HEK293 (cell line): ENCODE measurements at regions not wholly inside any gene's neighbourhood (a gene's known extent, or its start where the extent isn't known, plus 50 kb on each side); places are given as distances from the start of the nearest gene placed in this dataset.

Source experiments
- CTCF ChIA-PET: fragments of 350-600 bp; formaldehyde crosslinking; extraction: SDS; loops from one replicate; lab custom pipeline; 2021; ENCODE audit warnings: antibody characterized with exemption; lab: Yijun Ruan, JAX
- POLR2A ChIA-PET: fragments of 300-600 bp; formaldehyde crosslinking; extraction: SDS; loops from one replicate; lab custom pipeline; 2020; ENCODE audit warnings: antibody characterized with exemption, inconsistent platforms; lab: Yijun Ruan, JAX
- H3K27ac ChIP-seq: fragments of 200-500 bp; sonication (Bioruptor generic); 2 replicates; pipeline ENCODE4 v1.5.1; 2014; ENCODE audit warnings: low read depth, low read length, control low read depth, inconsistent platforms; ENCODE audit errors: extremely low read depth
- H3K36me3 ChIP-seq, 2 experiments: fragments of 200-500 bp in 1 of 2; sonication (Bioruptor generic) in 1 of 2; 1 replicate in 1 of 2; 2 replicates in 1 of 2; pipeline ENCODE4 v1.5.1; 2014 to 2017; ENCODE audit warnings: inconsistent platforms in 2 of 2, low read length in 2 of 2; ENCODE audit not compliant: control insufficient read depth in 2 of 2, insufficient read depth in 1 of 2
- H3K4me1 ChIP-seq: fragments of 200-500 bp; sonication (Bioruptor generic); 2 replicates; pipeline ENCODE4 v1.5.1; 2014; ENCODE audit warnings: mild to moderate bottlenecking, low read length, inconsistent platforms; ENCODE audit not compliant: control insufficient read depth, insufficient read depth
- H3K4me3 ChIP-seq: 2 replicates; pipeline ENCODE4 v1.5.1; 2011; ENCODE audit warnings: low read depth, mild to moderate bottlenecking, control low read depth, low read length, moderate library complexity
- H3K9me3 ChIP-seq: fragments of 200-500 bp; sonication (Bioruptor generic); 2 replicates; pipeline ENCODE4 v1.5.1; 2014; ENCODE audit warnings: low read depth, low read length, inconsistent platforms; ENCODE audit not compliant: control insufficient read depth, insufficient read depth
- KLF16 ChIP-seq: fragments of 450-650 bp; formaldehyde crosslinking; IDR thresholded peaks from 2 replicates; pipeline ENCODE4 v1.5.1; 2017; ENCODE audit warnings: missing biosample characterization, missing genetic modification characterization
- ZBTB21 ChIP-seq: fragments of 450-650 bp; formaldehyde crosslinking; IDR thresholded peaks from 2 replicates; pipeline ENCODE4 v1.5.1; 2017; ENCODE audit warnings: missing biosample characterization, missing genetic modification characterization
- ZNF169 ChIP-seq: fragments of 450-650 bp; formaldehyde crosslinking; IDR thresholded peaks from 2 replicates; pipeline ENCODE4 v1.5.1; 2016; ENCODE audit warnings: missing biosample characterization, missing genetic modification characterization
- ZNF202 ChIP-seq: fragments of 450-650 bp; formaldehyde crosslinking; IDR thresholded peaks from 2 replicates; pipeline ENCODE4 v1.5.1; 2016; ENCODE audit warnings: missing biosample characterization, missing genetic modification characterization, borderline replicate concordance
- ZNF221 ChIP-seq: fragments of 450-650 bp; formaldehyde crosslinking; IDR thresholded peaks from 2 replicates; pipeline ENCODE4 v1.5.1; 2017; ENCODE audit warnings: missing biosample characterization, missing genetic modification characterization, borderline replicate concordance
- ZNF223 ChIP-seq: fragments of 450-650 bp; formaldehyde crosslinking; IDR thresholded peaks from 2 replicates; pipeline ENCODE4 v1.5.1; 2016; ENCODE audit warnings: missing biosample characterization, missing genetic modification characterization
- ZNF350 ChIP-seq: fragments of 450-650 bp; formaldehyde crosslinking; IDR thresholded peaks from 2 replicates; pipeline ENCODE4 v1.5.0; 2017; ENCODE audit warnings: missing biosample characterization, mild to moderate bottlenecking, missing genetic modification characterization
- ZNF423 ChIP-seq: fragments of 450-650 bp; formaldehyde crosslinking; IDR thresholded peaks from 2 replicates; pipeline ENCODE4 v1.5.1; 2016; ENCODE audit warnings: missing biosample characterization, missing genetic modification characterization
- ZNF473 ChIP-seq: fragments of 450-650 bp; formaldehyde crosslinking; IDR thresholded peaks from 2 replicates; pipeline ENCODE4 v1.5.1; 2017; ENCODE audit warnings: missing biosample characterization, missing genetic modification characterization
- ZNF48 ChIP-seq: fragments of 450-650 bp; formaldehyde crosslinking; IDR thresholded peaks from 2 replicates; pipeline ENCODE4 v1.5.1; 2016; ENCODE audit warnings: missing biosample characterization, missing genetic modification characterization
- ZNF501 ChIP-seq: fragments of 450-650 bp; formaldehyde crosslinking; IDR thresholded peaks from 2 replicates; pipeline ENCODE4 v1.5.1; 2016; ENCODE audit warnings: missing biosample characterization, missing genetic modification characterization
- ZNF529 ChIP-seq: fragments of 450-650 bp; formaldehyde crosslinking; IDR thresholded peaks from 2 replicates; pipeline ENCODE4 v1.5.1; 2017; ENCODE audit warnings: missing genetic modification characterization, missing biosample characterization; ENCODE audit not compliant: insufficient replicate concordance
- ZNF560 ChIP-seq: fragments of 450-650 bp; formaldehyde crosslinking; IDR thresholded peaks from 2 replicates; pipeline ENCODE4 v1.5.1; 2017; ENCODE audit warnings: missing biosample characterization, missing genetic modification characterization, borderline replicate concordance
- ZNF561 ChIP-seq: fragments of 450-650 bp; IDR thresholded peaks from 2 replicates; pipeline ENCODE4 v1.5.1; 2018; ENCODE audit warnings: missing biosample characterization, missing genetic modification characterization, borderline replicate concordance
- ZNF571 ChIP-seq: fragments of 450-650 bp; formaldehyde crosslinking; IDR thresholded peaks from 2 replicates; pipeline ENCODE4 v1.5.0; 2017; ENCODE audit warnings: missing biosample characterization, missing genetic modification characterization
- ZNF629 ChIP-seq: fragments of 450-650 bp; formaldehyde crosslinking; IDR thresholded peaks from 2 replicates; pipeline ENCODE4 v1.5.1; 2017; ENCODE audit warnings: missing biosample characterization, missing genetic modification characterization
- ZNF677 ChIP-seq: fragments of 450-650 bp; IDR thresholded peaks from 2 replicates; pipeline ENCODE4 v1.5.0; 2018; ENCODE audit warnings: missing biosample characterization, mild to moderate bottlenecking, missing genetic modification characterization, moderate library complexity
- ZNF777 ChIP-seq: fragments of 450-650 bp; formaldehyde crosslinking; IDR thresholded peaks from 2 replicates; pipeline ENCODE4 v1.5.1; 2017; ENCODE audit warnings: missing biosample characterization, missing genetic modification characterization, borderline replicate concordance
- TF ChIP-seq, protein P1 (sequence below): fragments of 450-650 bp; formaldehyde crosslinking; conservative IDR thresholded peaks from 2 replicates; pipeline ENCODE4 v1.5.1; 2016; ENCODE audit warnings: low read depth, missing biosample characterization, missing genetic modification characterization
- TF ChIP-seq, protein P2 (sequence below): fragments of 450-650 bp; formaldehyde crosslinking; IDR thresholded peaks from 2 replicates; pipeline ENCODE4 v1.5.1; 2017; ENCODE audit warnings: missing biosample characterization, missing genetic modification characterization
- TF ChIP-seq, protein P3 (sequence below): fragments of 450-650 bp; formaldehyde crosslinking; IDR thresholded peaks from 2 replicates; pipeline ENCODE4 v1.5.1; 2016; ENCODE audit warnings: missing biosample characterization, missing genetic modification characterization
- TF ChIP-seq, protein P4 (sequence below): fragments of 450-650 bp; formaldehyde crosslinking; IDR thresholded peaks from 2 replicates; pipeline ENCODE4 v1.5.1; 2016; ENCODE audit warnings: missing biosample characterization, missing genetic modification characterization
- TF ChIP-seq, protein P5 (sequence below): fragments of 450-650 bp; formaldehyde crosslinking; IDR thresholded peaks from 2 replicates; pipeline ENCODE4 v1.5.1; 2016; ENCODE audit warnings: missing biosample characterization, missing genetic modification characterization, borderline replicate concordance
- TF ChIP-seq, protein P6 (sequence below): fragments of 450-650 bp; formaldehyde crosslinking; IDR thresholded peaks from 2 replicates; pipeline ENCODE4 v1.5.1; 2016; ENCODE audit warnings: missing biosample characterization, missing genetic modification characterization

DNA sequence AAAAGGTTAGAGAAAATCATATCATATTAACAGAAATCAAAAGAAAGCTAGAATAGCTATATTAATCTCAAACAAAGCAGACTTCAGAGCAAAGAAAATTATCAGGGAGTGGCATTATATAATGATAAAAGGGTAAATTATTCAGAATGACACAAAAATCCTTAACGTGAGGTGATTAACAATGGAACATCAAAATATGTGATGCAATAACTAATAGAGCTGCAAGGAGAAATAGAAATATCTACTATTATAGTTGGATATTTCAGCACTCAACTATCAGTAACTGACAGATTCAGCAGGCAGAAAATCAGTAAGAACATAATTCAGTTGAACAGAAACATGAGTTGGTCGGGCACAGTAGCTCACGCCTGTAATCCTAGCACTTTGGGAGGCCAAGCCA, 275.1 kb upstream of the FSIP2 start:
- Histone ChIP-seq H3K4me3 (no peak overlapping the region), H3K9me3 (no peaks in the 10 kb centered on the region), H3K4me1 (no peaks in the 10 kb centered on the region), H3K36me3 (no peaks in the 10 kb centered on the region), H3K27ac (no peak overlapping the region)
- POLR2A ChIA-PET: no interaction called here
- TF ChIP-seq, protein P1, sequence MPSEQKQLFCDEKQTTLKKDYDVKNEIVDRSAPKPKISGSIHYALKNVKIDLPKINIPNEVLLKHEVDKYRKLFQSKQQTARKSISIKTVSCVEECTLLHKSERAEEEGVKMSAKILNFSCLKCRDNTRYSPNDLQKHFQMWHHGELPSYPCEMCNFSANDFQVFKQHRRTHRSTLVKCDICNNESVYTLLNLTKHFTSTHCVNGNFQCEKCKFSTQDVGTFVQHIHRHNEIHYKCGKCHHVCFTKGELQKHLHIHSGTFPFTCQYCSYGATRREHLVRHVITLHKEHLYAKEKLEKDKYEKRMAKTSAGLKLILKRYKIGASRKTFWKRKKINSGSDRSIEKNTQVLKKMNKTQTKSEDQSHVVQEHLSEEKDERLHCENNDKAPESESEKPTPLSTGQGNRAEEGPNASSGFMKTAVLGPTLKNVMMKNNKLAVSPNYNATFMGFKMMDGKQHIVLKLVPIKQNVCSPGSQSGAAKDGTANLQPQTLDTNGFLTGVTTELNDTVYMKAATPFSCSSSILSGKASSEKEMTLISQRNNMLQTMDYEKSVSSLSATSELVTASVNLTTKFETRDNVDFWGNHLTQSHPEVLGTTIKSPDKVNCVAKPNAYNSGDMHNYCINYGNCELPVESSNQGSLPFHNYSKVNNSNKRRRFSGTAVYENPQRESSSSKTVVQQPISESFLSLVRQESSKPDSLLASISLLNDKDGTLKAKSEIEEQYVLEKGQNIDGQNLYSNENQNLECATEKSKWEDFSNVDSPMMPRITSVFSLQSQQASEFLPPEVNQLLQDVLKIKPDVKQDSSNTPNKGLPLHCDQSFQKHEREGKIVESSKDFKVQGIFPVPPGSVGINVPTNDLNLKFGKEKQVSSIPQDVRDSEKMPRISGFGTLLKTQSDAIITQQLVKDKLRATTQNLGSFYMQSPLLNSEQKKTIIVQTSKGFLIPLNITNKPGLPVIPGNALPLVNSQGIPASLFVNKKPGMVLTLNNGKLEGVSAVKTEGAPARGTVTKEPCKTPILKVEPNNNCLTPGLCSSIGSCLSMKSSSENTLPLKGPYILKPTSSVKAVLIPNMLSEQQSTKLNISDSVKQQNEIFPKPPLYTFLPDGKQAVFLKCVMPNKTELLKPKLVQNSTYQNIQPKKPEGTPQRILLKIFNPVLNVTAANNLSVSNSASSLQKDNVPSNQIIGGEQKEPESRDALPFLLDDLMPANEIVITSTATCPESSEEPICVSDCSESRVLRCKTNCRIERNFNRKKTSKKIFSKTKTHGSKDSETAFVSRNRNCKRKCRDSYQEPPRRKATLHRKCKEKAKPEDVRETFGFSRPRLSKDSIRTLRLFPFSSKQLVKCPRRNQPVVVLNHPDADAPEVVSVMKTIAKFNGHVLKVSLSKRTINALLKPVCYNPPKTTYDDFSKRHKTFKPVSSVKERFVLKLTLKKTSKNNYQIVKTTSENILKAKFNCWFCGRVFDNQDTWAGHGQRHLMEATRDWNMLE (tag by site-specific recombination): no peak
- no peak for TF ChIP-seq ZNF560 (tag by site-specific recombination)
- TF ChIP-seq, protein P2, sequence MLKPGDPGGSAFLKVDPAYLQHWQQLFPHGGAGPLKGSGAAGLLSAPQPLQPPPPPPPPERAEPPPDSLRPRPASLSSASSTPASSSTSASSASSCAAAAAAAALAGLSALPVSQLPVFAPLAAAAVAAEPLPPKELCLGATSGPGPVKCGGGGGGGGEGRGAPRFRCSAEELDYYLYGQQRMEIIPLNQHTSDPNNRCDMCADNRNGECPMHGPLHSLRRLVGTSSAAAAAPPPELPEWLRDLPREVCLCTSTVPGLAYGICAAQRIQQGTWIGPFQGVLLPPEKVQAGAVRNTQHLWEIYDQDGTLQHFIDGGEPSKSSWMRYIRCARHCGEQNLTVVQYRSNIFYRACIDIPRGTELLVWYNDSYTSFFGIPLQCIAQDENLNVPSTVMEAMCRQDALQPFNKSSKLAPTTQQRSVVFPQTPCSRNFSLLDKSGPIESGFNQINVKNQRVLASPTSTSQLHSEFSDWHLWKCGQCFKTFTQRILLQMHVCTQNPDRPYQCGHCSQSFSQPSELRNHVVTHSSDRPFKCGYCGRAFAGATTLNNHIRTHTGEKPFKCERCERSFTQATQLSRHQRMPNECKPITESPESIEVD: no peak
- TF ChIP-seq ZBTB21 (tag by site-specific recombination): no peak
- TF ChIP-seq, protein P3, sequence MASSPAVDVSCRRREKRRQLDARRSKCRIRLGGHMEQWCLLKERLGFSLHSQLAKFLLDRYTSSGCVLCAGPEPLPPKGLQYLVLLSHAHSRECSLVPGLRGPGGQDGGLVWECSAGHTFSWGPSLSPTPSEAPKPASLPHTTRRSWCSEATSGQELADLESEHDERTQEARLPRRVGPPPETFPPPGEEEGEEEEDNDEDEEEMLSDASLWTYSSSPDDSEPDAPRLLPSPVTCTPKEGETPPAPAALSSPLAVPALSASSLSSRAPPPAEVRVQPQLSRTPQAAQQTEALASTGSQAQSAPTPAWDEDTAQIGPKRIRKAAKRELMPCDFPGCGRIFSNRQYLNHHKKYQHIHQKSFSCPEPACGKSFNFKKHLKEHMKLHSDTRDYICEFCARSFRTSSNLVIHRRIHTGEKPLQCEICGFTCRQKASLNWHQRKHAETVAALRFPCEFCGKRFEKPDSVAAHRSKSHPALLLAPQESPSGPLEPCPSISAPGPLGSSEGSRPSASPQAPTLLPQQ (tag by site-specific recombination): no peak
- TF ChIP-seq, protein P4, sequence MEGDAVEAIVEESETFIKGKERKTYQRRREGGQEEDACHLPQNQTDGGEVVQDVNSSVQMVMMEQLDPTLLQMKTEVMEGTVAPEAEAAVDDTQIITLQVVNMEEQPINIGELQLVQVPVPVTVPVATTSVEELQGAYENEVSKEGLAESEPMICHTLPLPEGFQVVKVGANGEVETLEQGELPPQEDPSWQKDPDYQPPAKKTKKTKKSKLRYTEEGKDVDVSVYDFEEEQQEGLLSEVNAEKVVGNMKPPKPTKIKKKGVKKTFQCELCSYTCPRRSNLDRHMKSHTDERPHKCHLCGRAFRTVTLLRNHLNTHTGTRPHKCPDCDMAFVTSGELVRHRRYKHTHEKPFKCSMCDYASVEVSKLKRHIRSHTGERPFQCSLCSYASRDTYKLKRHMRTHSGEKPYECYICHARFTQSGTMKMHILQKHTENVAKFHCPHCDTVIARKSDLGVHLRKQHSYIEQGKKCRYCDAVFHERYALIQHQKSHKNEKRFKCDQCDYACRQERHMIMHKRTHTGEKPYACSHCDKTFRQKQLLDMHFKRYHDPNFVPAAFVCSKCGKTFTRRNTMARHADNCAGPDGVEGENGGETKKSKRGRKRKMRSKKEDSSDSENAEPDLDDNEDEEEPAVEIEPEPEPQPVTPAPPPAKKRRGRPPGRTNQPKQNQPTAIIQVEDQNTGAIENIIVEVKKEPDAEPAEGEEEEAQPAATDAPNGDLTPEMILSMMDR: no peak
- TF ChIP-seq, protein P5, sequence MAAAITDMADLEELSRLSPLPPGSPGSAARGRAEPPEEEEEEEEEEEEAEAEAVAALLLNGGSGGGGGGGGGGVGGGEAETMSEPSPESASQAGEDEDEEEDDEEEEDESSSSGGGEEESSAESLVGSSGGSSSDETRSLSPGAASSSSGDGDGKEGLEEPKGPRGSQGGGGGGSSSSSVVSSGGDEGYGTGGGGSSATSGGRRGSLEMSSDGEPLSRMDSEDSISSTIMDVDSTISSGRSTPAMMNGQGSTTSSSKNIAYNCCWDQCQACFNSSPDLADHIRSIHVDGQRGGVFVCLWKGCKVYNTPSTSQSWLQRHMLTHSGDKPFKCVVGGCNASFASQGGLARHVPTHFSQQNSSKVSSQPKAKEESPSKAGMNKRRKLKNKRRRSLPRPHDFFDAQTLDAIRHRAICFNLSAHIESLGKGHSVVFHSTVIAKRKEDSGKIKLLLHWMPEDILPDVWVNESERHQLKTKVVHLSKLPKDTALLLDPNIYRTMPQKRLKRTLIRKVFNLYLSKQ: no peak
- CTCF ChIA-PET: interaction anchor here (0.6 kb wide), 1 partner anchor 220 kb away, joined by 3 read pairs; no protein-coding TSS in a partner anchor

DNA sequence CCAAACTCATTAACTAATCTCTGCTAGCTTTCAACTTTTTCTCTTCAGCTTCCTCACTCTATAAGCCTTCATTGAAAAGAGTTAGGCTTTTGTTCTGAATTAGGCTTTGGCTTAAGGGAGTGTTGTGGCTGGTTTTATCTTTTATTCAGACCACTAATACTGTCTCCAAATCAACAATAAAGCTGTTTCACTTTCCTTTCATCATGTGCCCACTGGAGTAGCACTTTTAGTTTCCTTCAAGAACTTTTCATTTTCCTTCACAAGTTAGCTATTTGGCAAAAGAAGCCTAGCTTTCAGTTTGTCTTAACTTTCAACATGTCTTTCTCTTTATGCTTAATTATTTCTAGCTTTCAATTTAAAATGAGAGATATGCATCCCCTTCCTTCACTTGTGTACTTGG, 271.7 kb upstream of the FSIP2 start:
- no peaks in the 10 kb centered on the region for H3K4me1 ChIP-seq
- no peaks in the 10 kb centered on the region for H3K36me3 ChIP-seq
- H3K4me3 ChIP-seq: no peak overlapping the region
- ChIA-PET POLR2A (no interaction called here), CTCF (interaction anchor here (0.5 kb wide), 1 partner anchor 1985 kb away, joined by 4 read pairs; no protein-coding TSS in a partner anchor)
- no peak overlapping the region for H3K27ac ChIP-seq
- H3K9me3 ChIP-seq: no peaks in the 10 kb centered on the region
- TF ChIP-seq ZNF529 (tag by site-specific recombination) (no peak), ZNF473 (tag by site-specific recombination) (no peak), KLF16 (tag by site-specific recombination) (no peak), ZNF223 (tag by site-specific recombination) (no peak), ZNF561 (tag by site-specific recombination) (no peak), ZNF48 (tag by site-specific recombination) (no peak), ZNF777 (tag by site-specific recombination) (no peak), ZNF629 (tag by site-specific recombination) (no peak), ZNF221 (no peak), ZNF350 (tag by site-specific recombination) (no peak), ZNF571 (tag by site-specific recombination) (no peak), ZNF169 (no peak), ZNF423 (tag by site-specific recombination) (no peak), ZNF677 (tag by site-specific recombination) (no peak), ZNF501 (no peak), ZNF202 (no peak)
- TF ChIP-seq, protein P6, sequence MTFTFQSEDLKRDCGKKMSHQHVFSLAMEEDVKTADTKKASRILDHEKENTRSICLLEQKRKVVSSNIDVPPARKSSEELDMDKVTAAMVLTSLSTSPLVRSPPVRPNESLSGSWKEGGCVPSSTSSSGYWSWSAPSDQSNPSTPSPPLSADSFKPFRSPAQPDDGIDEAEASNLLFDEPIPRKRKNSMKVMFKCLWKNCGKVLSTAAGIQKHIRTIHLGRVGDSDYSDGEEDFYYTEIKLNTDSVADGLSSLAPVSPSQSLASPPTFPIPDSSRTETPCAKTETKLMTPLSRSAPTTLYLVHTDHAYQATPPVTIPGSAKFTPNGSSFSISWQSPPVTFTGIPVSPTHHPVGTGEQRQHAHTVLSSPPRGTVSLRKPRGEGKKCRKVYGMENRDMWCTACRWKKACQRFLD: no peak
